ENCODE measurements at regions not wholly inside any gene's neighbourhood (a gene's known extent, or its start where the extent isn't known, plus 50 kb on each side); places are given as distances from the start of the nearest gene placed in this dataset.

DNA sequence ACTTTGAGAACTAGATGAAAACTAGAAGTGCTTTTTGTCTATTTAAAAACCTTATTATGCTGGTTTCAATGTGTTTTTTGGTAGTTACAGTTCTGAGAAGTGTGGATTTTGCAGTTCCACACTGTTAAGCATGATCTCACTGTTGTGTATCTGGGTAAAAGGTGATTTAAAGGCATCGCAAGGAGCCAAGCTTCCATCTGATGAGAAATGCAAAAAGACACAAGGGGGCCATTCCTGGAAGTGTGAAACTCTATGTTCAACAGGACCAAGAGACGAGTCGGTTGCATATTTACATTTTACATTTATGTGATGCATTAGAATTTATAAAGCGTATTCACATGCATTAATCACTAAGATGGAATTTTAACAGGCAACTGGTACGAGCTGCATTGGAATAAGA is 490.8 kb downstream of the NPIPA7 start:
- DNase-seq = no peak

DNA sequence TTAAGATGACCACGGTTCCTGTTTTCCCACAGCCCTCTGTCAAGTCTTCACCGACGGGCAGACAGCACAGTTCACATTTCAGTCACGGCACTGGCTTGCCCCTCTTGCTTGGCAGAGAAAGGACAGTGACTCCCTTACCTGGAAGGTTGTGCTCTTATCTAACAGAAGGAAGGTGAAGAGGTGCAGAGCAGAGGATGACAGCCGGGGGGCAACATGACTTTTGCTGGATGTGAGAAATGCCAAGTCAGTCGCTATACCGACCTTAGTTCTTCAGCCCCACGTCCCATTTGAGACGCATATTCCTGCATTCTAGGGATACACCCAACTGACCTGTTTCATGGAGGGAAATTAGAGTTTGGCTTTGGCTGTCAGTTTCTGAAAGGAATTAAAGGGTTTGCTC is 492.3 kb downstream of the NPIPA7 start:
- no peak for DNase-seq

DNA sequence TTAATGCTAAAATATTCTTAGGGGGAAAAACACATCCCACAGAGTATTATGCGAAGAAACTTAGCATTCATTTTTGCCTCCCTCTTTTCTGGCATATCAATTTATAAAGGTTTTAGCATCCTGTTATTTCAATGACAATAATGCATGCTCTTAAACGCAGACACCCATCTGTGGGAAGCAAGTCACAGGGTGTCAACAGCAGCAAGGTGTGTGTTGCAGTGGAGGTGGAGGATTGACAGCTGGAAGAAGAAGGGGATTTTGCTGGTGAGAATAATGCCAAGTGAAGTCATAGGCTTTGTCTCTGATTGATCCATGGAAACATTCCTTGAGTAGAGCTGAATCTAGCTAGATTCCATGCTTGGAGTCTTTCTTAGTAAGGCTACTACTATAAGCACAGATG is 498.1 kb downstream of the NPIPA7 start:
- DNase-seq = no peak

- no peak for DNase-seq
Measured at GRCh38 chr16:16879567-16880251, 500.8 kb downstream of the NPIPA7 start.

GRCh38 chr16:16881814-16882213 is 502.9 kb downstream of the NPIPA7 start:
- no peak for DNase-seq

- DNase-seq = no peak
Measured at GRCh38 chr16:16882766-16883165, 503.8 kb downstream of the NPIPA7 start.

DNA sequence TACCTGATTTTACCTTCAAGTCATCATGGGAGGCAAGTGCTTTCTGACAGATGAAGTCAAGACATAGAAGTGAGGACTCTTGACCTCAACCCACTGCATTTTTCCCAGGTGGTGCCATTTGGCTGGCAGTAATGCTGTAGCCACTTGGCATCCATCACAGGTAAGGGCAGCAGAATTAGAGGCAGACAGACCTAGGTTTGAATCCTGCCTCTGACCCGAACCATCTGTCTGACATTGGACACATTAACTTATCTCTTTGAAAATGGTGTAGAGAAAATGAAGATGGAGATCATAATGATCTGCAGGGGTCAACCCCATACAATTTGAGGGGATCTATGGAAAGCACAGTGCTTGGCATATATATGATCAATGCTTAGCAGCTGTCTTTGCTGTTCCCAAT is 505.5 kb downstream of the NPIPA7 start:
- DNase-seq = no peak

DNA sequence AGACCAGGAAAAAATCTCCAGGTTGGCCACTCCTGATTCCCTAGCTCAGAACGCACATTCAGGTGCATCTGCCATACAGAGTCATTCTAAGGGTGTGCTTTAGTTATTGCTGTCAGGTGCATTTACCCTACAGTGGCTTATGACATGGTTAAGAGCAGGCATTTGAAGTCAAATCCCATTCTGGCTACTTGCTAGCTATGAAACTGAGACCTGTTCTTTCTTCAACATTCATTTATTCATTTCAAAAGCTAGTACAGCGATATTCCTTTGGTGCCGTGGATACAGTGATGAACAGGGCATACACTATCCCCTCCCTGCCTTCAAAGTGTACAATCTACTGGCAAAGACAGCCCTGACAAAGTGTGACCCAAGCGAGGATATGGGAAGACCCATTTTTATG is 508.3 kb downstream of the NPIPA7 start:
- no peak for DNase-seq

DNA sequence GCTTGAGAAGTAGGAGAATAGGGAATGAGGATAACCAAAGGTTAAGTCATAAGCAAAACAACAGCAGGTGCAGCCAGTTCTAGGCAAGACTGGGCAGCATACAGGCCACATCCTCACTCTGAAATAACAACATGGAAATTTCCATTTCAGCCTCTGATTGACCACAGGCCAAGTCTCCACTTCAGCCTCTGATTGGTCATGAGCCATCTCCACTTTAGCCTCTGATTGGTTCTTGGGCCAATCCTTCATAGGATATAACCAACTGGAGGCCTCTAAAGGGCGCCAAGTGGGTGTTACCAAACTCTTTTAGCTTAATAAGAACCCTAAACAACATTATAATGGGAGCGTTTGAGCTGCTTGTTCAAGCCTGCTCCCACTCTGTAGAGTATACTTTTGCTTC is 512.0 kb downstream of the NPIPA7 start:
- DNase-seq = no peak

GRCh38 chr16:16904601-16905000 is 525.7 kb downstream of the NPIPA7 start:
- no peak for DNase-seq

- DNase-seq = no peak
Measured at GRCh38 chr16:16905850-16906249, 526.9 kb downstream of the NPIPA7 start.

DNA sequence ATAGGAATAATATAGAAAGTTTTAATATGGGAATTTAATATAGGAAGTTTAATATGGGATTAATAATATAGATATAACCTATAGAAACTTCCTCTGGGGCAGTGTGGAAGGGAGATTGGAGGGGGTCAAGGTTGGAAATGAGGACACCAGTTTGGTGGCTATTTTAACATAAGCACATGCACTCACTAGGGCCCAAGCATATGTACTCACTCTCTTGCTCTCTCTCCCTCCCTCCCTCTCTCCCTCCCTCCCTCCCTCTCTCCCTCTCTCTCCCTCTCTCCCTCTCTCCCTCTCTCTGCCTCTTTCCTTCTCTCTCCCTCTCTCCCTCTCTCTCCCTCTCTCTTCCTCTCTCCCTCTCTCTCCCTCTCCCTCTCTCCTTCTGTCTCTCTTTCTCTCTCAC is 528.1 kb downstream of the NPIPA7 start:
- DNase-seq = no peak

DNA sequence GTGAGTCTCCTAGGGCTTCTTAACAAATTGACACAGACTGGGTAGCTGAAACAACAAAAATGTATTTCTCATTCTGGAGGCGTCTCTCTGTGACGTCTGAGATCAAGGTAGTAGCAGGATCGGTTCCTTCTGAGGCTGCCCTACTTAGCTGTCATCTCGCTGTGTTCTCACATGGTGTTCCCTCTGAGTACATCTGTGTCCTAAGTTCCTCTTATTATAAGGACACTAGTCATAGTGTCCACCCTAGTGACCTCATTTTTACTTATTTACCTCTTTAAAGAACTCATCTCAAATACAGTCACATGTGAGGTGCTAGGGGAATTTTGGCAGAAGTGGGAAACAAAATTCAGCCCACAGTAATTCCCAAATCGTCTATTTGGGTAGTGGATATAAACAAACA is 529.1 kb downstream of the NPIPA7 start:
- no peak for DNase-seq

GRCh38 chr16:16909126-16909525 is 530.2 kb downstream of the NPIPA7 start:
- no peak for DNase-seq

GRCh38 chr16:16910666-16911065 is 531.7 kb downstream of the NPIPA7 start:
- no peak for DNase-seq

GRCh38 chr16:16915771-16916170 is 536.8 kb downstream of the NPIPA7 start:
- DNase-seq = no peak

DNA sequence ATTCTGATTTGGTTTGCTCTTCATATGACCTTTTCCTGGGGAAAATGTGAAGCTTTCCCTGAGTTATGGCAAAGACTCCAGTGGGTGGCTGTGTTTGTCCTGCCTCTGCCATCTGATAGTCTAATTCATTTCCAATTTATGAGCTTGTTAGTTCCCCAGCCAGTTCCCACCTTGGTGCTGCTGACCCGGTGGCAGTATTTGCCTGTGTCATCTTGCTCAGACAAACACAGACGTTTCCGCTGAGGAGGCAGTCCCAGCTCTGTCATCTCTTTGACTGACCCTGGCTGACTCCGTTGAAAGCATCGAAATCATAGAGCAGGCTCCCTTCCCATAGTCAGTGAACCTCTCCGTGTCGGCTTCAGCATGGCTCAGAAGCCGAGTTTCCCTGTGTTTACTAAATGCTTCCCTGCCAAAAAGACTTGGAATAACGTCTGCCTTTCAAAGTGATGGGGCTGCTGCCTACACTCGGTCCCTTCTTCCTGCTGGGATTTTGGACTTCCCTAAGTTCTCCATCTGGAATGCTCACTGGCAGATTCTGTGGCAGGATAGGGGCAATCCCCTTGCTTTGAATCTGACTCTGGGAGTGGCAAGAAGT is 538.3 kb downstream of the NPIPA7 start:
- no peak for DNase-seq

DNA sequence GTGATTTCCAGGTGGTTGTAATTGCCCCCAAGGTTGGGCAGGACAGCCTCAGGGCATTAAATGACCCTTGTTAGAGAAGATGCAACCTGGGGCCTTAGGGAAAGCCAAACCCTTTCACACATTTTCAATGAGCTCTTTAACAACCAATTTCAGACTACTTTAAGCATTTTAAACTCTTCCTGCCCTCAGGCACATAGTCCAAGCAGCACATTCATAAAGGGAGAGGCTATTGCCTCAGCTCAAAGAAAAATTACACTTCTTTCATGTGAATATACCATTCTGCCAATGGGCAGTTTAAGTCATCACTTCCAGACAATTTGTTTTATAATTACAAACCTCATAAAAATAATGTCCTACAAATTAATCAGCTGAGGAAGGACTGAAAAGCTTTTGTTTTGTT is 544.5 kb downstream of the NPIPA7 start:
- no peak for DNase-seq

DNA sequence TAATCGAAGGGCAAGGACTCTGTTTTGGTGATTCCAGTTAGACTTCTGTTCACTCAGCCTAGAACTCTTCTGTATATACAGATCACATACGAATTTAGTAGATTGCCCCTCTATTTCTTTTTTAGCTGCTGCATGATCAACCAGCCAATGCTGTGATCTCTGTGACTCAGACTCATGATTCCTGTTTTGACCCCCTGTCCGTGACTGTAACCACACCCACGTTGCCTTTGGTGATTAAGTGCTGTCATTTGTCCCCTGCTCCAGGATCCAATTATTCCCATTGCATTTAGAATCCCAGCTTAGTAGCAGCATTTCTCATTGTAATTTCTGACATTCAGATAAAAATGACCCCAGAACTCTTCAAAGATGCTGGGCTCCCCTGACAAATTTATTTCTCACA is 545.7 kb downstream of the NPIPA7 start:
- no peak for DNase-seq

DNA sequence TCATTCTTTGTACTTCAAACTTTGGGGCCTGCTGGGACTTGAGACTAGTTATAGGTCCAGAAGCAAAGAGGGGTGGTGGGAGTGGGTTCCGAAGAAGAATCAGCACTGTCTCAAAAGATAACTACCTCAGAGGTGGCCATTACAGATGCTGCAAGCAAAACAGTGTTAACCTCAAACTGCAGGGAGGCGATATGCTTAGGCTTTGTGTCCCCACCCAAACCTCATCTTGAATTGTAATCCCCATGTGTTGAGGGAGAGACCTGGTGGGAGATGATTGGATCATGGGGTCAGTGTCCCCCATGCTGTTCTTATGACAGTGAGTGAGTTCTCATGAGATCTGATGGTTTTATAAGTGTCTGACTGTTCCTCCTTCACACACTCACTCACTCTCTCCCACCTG is 545.3 kb downstream of the XYLT1 start:
- no peak for DNase-seq

DNA sequence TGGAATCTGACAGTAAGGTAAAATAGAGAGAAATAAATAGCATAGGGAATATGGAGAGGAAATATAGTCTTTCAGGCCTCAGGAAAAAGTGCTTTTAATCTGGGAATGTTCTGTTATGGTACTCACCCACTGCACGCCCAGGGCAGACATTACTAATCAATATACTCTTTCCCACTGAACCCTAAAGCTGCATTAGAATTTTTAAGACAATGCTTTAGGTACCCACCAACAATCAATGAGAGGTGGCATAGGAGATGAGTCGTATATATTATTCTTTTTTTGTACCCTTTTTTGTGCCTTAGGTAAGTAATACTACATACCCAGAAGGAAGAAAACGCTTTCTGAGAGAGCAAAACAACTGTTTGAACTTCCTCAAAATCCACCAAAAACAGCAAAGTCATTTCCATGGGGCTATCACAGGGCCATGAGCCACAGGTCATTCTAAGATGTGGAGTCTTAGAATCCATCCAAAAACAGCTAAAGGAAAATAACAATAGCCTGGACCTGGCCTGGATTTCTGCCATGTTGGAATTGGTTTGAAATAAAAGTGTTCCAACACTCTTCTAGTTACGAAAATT is 542.1 kb downstream of the XYLT1 start:
- DNase-seq = no peak

DNA sequence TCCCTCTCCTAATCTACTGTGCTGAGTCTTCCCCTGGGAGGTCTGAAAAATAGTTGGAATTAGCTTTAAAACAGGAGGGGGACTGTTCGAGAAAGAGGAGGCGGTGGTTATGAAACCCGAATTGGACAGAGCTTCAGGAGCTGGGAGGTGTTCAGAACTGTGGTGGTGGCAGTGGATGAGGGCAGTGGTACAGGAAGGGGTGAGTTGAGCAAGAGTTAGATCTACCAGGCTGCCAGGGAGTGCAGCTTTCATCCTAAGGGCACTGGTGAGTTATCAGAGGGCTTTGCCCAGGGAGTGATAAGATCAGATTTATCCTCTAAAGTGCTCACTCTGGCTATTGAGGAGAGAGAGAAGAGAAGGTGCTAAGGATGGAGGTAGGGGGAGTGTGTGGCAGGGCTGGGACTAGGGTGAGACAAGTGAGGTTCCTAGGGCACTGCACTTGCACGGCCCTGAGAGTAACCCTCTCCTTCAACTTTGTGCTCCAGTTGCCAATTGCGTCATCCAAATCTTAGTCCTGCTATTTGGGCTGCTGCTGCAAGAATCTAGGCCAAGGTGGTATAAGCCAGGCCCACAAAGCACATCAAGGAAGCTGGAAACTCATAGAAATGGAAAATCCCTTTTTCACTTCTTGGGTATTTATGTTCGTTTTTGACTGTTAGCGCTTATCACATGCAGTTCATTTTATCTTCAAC is 540.3 kb downstream of the XYLT1 start:
- DNase-seq = no peak

DNA sequence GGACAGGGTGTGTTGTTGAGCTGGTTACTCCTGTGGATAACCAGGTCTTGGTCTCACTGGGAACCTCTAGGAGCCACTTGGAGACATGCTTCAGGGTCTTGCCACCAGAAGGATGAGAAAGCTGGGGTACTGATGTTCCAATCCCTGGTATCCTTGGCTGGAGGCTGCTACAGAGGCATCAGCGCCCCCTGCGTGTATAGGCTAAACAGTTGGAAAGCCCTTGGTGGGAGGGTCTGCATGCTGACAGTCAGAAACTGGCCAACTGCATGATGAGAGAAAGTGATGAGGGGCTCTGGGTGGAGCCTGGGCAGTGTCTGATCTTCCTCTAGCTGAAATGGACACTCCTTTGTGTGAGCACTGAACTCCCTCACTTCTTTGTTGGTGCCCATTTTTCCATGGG is 536.9 kb downstream of the XYLT1 start:
- DNase-seq = no peak
